Neural progenitor cell (in vitro differentiated cells): ENCODE measurements at regions not wholly inside any gene's neighbourhood (a gene's known extent, or its start where the extent isn't known, plus 50 kb on each side); places are given as distances from the start of the nearest gene placed in this dataset.
"Not testable (repeated sequence)": the region's sequence is repeated elsewhere in the genome, so short reads cannot be mapped to it uniquely, and the experiment has no call there.

Source experiments
- DNase-seq: peaks from one replicate; pipeline ENCODE4 v3.0.0-alpha.2; 2016; ENCODE audit warnings: low spot score
- H2AFZ ChIP-seq: fragments of 200-600 bp; sonication (generic); replicated peaks from 2 replicates; pipeline ENCODE4 v1.6.1; 2016; ENCODE audit warnings: antibody characterized with exemption
- H3F3A ChIP-seq: fragments of 200-600 bp; sonication (generic); 2 replicates; pipeline ENCODE4 v1.6.1; 2016; ENCODE audit warnings: antibody characterized with exemption, low read depth
- H3K27ac ChIP-seq: fragments of 200-600 bp; sonication (generic); 2 replicates; pipeline ENCODE4 v1.5.1; 2016; ENCODE audit warnings: mild to moderate bottlenecking
- H3K27me3 ChIP-seq: fragments of 200-600 bp; sonication (generic); 2 replicates; pipeline ENCODE4 v1.6.1; 2016; ENCODE audit warnings: mild to moderate bottlenecking, moderate library complexity
- H3K36me3 ChIP-seq: fragments of 200-600 bp; sonication (generic); 2 replicates; pipeline ENCODE4 v1.5.1; 2016
- H3K4me1 ChIP-seq: fragments of 200-600 bp; sonication (generic); 2 replicates; pipeline ENCODE4 v1.6.1; 2016; ENCODE audit warnings: mixed run types
- H3K4me2 ChIP-seq: fragments of 200-600 bp; sonication (generic); 2 replicates; pipeline ENCODE4 v1.6.1; 2016
- H3K4me3 ChIP-seq: fragments of 200-600 bp; sonication (generic); 2 replicates; pipeline ENCODE4 v1.5.1; 2016
- H3K79me2 ChIP-seq: fragments of 200-600 bp; sonication (generic); 2 replicates; pipeline ENCODE4 v1.6.1; 2016; ENCODE audit warnings: low read depth
- H3K9ac ChIP-seq: fragments of 200-600 bp; sonication (generic); 2 replicates; pipeline ENCODE4 v1.6.1; 2016
- H3K9me3 ChIP-seq: fragments of 200-600 bp; sonication (generic); 2 replicates; pipeline ENCODE4 v1.5.1; 2016; ENCODE audit warnings: low read depth
- H4K20me1 ChIP-seq: fragments of 200-600 bp; sonication (generic); 2 replicates; pipeline ENCODE4 v1.6.1; 2016; ENCODE audit warnings: low read depth
- H3K27ac Mint-ChIP-seq: 3 replicates; pipeline ENCODE4 v1.8.0; 2021; ENCODE audit warnings: mixed read lengths
- H3K27me3 Mint-ChIP-seq: 2 replicates; pipeline ENCODE4 v1.8.0; 2022; ENCODE audit warnings: low read depth, mild to moderate bottlenecking, inconsistent platforms, moderate library complexity, mixed read lengths; ENCODE audit not compliant: insufficient read depth
- H3K36me3 Mint-ChIP-seq: 3 replicates; pipeline ENCODE4 v1.8.0; 2021; ENCODE audit warnings: mixed read lengths
- H3K4me1 Mint-ChIP-seq: 3 replicates; pipeline ENCODE4 v1.8.0; 2021; ENCODE audit warnings: mixed read lengths
- H3K4me3 Mint-ChIP-seq: 3 replicates; pipeline ENCODE4 v1.8.0; 2021; ENCODE audit warnings: mild to moderate bottlenecking, moderate library complexity, mixed read lengths
- H3K9me3 Mint-ChIP-seq: 3 replicates; pipeline ENCODE4 v1.8.0; 2020; ENCODE audit warnings: mixed read lengths
- EZH2 ChIP-seq: fragments of 200-600 bp; sonication (generic); IDR thresholded peaks from 2 replicates; pipeline ENCODE4 v1.6.1; 2017; ENCODE audit warnings: antibody characterized with exemption, mild to moderate bottlenecking, moderate library complexity
- EZH2phosphoT487 ChIP-seq: fragments of 200-600 bp; sonication (generic); IDR thresholded peaks from 2 replicates; pipeline ENCODE4 v1.6.1; 2017; ENCODE audit warnings: antibody characterized with exemption
- TF ChIP-seq, protein P1 (sequence below): fragments of 200-600 bp; sonication (generic); IDR thresholded peaks from 2 replicates; pipeline ENCODE4 v1.5.1; 2017; ENCODE audit warnings: antibody characterized with exemption, mild to moderate bottlenecking

- DNase-seq, result no peak
- no peaks in the 10 kb centered on the region for H3K27me3 ChIP-seq
- H3K4me1 ChIP-seq, result no peaks in the 10 kb centered on the region
- H3K9me3 ChIP-seq, result no peaks in the 10 kb centered on the region
- H3K9me3 Mint-ChIP-seq, result no peaks in the 10 kb centered on the region
- H3K36me3 Mint-ChIP-seq, result no peaks in the 10 kb centered on the region
- no peak overlapping the region for H3K4me3 ChIP-seq
- H3K79me2 ChIP-seq, result no peaks in the 10 kb centered on the region
- no peak overlapping the region for H3K27ac ChIP-seq
- H3F3A ChIP-seq, result no peaks in the 10 kb centered on the region
- H3K4me3 Mint-ChIP-seq, result no peak overlapping the region
- no peaks in the 10 kb centered on the region for H3K27me3 Mint-ChIP-seq
- peaks cover 7% of the 10 kb centered on the region for H3K4me1 Mint-ChIP-seq
- no peak for TF ChIP-seq EZH2phosphoT487
- TF ChIP-seq, protein P1, sequence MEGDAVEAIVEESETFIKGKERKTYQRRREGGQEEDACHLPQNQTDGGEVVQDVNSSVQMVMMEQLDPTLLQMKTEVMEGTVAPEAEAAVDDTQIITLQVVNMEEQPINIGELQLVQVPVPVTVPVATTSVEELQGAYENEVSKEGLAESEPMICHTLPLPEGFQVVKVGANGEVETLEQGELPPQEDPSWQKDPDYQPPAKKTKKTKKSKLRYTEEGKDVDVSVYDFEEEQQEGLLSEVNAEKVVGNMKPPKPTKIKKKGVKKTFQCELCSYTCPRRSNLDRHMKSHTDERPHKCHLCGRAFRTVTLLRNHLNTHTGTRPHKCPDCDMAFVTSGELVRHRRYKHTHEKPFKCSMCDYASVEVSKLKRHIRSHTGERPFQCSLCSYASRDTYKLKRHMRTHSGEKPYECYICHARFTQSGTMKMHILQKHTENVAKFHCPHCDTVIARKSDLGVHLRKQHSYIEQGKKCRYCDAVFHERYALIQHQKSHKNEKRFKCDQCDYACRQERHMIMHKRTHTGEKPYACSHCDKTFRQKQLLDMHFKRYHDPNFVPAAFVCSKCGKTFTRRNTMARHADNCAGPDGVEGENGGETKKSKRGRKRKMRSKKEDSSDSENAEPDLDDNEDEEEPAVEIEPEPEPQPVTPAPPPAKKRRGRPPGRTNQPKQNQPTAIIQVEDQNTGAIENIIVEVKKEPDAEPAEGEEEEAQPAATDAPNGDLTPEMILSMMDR, result no peak
- TF ChIP-seq EZH2, result no peak
- no peaks in the 10 kb centered on the region for H4K20me1 ChIP-seq
- no peak overlapping the region for H3K4me2 ChIP-seq
- H3K27ac Mint-ChIP-seq, result no peak overlapping the region
- no peak overlapping the region for H3K9ac ChIP-seq
- H2AFZ ChIP-seq, result no peak overlapping the region
- H3K36me3 ChIP-seq, result no peaks in the 10 kb centered on the region
Measured at GRCh38 chr13:63774133-63774532, 2358.5 kb upstream of the PCDH20 start.

GRCh38 chr13:63773476-63773875 is 2357.8 kb upstream of the PCDH20 start:
- no peak for DNase-seq
- Histone ChIP-seq H3K36me3 (no peaks in the 10 kb centered on the region), H3K9ac (no peak overlapping the region), H3K79me2 (no peaks in the 10 kb centered on the region), H4K20me1 (no peaks in the 10 kb centered on the region), H3K4me1 (no peaks in the 10 kb centered on the region), H3K27me3 (no peaks in the 10 kb centered on the region), H2AFZ (no peak overlapping the region), H3K9me3 (no peaks in the 10 kb centered on the region), H3K27ac (no peak overlapping the region), H3K4me3 (no peak overlapping the region), H3K4me2 (no peak overlapping the region), H3F3A (no peaks in the 10 kb centered on the region)
- Mint-ChIP-seq H3K27me3 (no peaks in the 10 kb centered on the region), H3K27ac (no peak overlapping the region), H3K4me1 (peaks cover 7% of the 10 kb centered on the region), H3K9me3 (no peaks in the 10 kb centered on the region), H3K4me3 (no peak overlapping the region), H3K36me3 (no peaks in the 10 kb centered on the region)
- TF ChIP-seq EZH2phosphoT487, result no peak
- TF ChIP-seq EZH2, result no peak
- TF ChIP-seq, protein P1, result no peak

- not testable (repeated sequence) for H2AFZ ChIP-seq, H3K4me3 ChIP-seq, H3F3A ChIP-seq, H3K4me1 ChIP-seq, H3K27ac Mint-ChIP-seq, H3K27ac ChIP-seq, H3K9ac ChIP-seq, H4K20me1 ChIP-seq, H3K36me3 ChIP-seq, H3K27me3 Mint-ChIP-seq, H3K9me3 Mint-ChIP-seq, H3K79me2 ChIP-seq, H3K36me3 Mint-ChIP-seq, DNase-seq, H3K4me2 ChIP-seq, H3K27me3 ChIP-seq, H3K9me3 ChIP-seq, H3K4me3 Mint-ChIP-seq, H3K4me1 Mint-ChIP-seq
Measured at GRCh38 chr13:63757683-63758082, 2342.0 kb upstream of the PCDH20 start.

DNA sequence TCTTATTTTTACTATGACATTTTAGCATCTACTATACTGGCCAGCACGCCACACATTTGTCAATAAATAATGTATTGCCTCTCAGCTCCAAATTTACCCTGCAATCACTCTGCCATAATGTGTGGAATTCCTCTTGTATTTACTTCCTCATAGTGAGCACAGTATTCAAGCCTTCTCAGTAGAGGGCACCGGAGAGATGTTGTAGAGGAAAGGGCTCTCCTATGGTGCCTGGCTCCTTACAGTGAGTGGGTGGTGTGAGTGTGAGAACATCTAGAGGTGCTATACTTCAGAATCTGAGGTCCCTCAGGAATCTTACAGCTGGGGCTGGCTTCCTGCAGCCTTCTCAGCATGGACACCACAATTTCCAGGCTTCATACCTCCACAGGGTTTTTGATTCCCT is 2334.2 kb upstream of the PCDH20 start:
- not testable (repeated sequence) for H3K4me3 ChIP-seq, DNase-seq, H3K79me2 ChIP-seq, H3K9me3 Mint-ChIP-seq, H3K4me1 ChIP-seq, H3K4me3 Mint-ChIP-seq, H4K20me1 ChIP-seq, H3K9me3 ChIP-seq, H2AFZ ChIP-seq, H3K36me3 ChIP-seq, H3K9ac ChIP-seq, H3K27ac Mint-ChIP-seq, H3K36me3 Mint-ChIP-seq, H3K4me2 ChIP-seq, H3K27me3 Mint-ChIP-seq, H3K27me3 ChIP-seq, H3F3A ChIP-seq, H3K4me1 Mint-ChIP-seq, H3K27ac ChIP-seq

GRCh38 chr13:63741814-63742101 is 2326.1 kb upstream of the PCDH20 start:
- not testable (repeated sequence) for H3K9ac ChIP-seq, H2AFZ ChIP-seq, H3K27ac ChIP-seq, DNase-seq, H3K9me3 ChIP-seq, H3K36me3 ChIP-seq, H3K4me3 ChIP-seq, H3K27ac Mint-ChIP-seq, H3K4me1 ChIP-seq, H3F3A ChIP-seq, H3K4me2 ChIP-seq, H3K27me3 Mint-ChIP-seq, H3K4me3 Mint-ChIP-seq, H3K9me3 Mint-ChIP-seq, H3K36me3 Mint-ChIP-seq, H3K4me1 Mint-ChIP-seq, H4K20me1 ChIP-seq, H3K27me3 ChIP-seq, H3K79me2 ChIP-seq
